ENCODE measurements at regions not wholly inside any gene's neighbourhood (a gene's known extent, or its start where the extent isn't known, plus 50 kb on each side); places are given as distances from the start of the nearest gene placed in this dataset.

- no peak for TF ChIP-seq EZH2 (IDR thresholded peaks at IDR 0.05; ENCODE audit: insufficient read depth, low read length)
- TF ChIP-seq CTCF (IDR thresholded peaks at IDR 0.05; ENCODE audit: insufficient read depth, low read depth, low read length), result no peak
These were observed 109.2 kb upstream of the GPC1 start for GRCh38 chr2:240326246-240326645.

Measured in astrocyte (in vitro differentiated cells and primary cell).